Motor neuron (in vitro differentiated cells): ENCODE measurements at regions not wholly inside any gene's neighbourhood (a gene's known extent, or its start where the extent isn't known, plus 50 kb on each side); places are given as distances from the start of the nearest gene placed in this dataset.

Experiments used
- ATAC-seq, 8 experiments: fragments of 200-7000 bp; cut with Tn5 transposase; replicated peaks in 6 of 8; 2 replicates each; pipeline ENCODE4 v1.8.0; 2021; ENCODE audit warnings: mild to moderate bottlenecking in 8 of 8, moderate library complexity in 8 of 8
- H3K27ac ChIP-seq, 2 donors: fragments of 250-450 bp; sonication (Bioruptor Pico); 2 replicates each; pipeline ENCODE4 v1.9.0; 2021; ENCODE audit warnings: antibody characterized with exemption in 2 of 2, mild to moderate bottlenecking in 2 of 2, moderate library complexity in 1 of 2
- H3K4me1 ChIP-seq, 2 donors: fragments of 250-450 bp; sonication (Bioruptor Pico); replicated peaks in 1 of 2; 2 replicates each; pipeline ENCODE4 v1.6.1; 2021; ENCODE audit warnings: antibody characterized with exemption in 2 of 2, mild to moderate bottlenecking in 2 of 2, moderate library complexity in 1 of 2
- H3K4me3 ChIP-seq, 5 donors: fragments of 250-450 bp; sonication (Bioruptor Pico); 2 replicates each; pipeline ENCODE4 v1.9.0; 2021; ENCODE audit warnings: antibody characterized with exemption in 5 of 5, mild to moderate bottlenecking in 5 of 5, moderate library complexity in 4 of 5
- WGBS, 10 experiments: fragments of 450-650 bp; shearing (Covaris generic); methylation state at CpG; one replicate each; pipeline ENCODE4 v1.0.0; 2022; 5-methylcytosine and 5-hydroxymethylcytosine counted together
- in situ Hi-C, 9 experiments: fragments of 400-800 bp; cut with MboI; loops; one replicate each; pipeline ENCODE4 v1.15.0; 2021; ENCODE audit warnings: low sequenced_read_pairs in 9 of 9, low pct_unique_long_range_greater_than_20kb in 2 of 9; ENCODE audit not compliant: unreplicated experiment in 9 of 9

GRCh38 chr7:131095346-131095745 lies 232.3 kb upstream of the MKLN1 start:
- in situ Hi-C loops, result no loop called here
- no peak for ATAC-seq
- no peak overlapping the region for H3K27ac ChIP-seq
- H3K4me3 ChIP-seq, result no peak overlapping the region
- peaks cover 0 to 16% of the 10 kb centered on the region in 2 donors for H3K4me1 ChIP-seq
- 74 to 100% (median 93%) methylated on average over 2 to 7 of the region's 7 CpGs; no CpG with 5 or more reads in 1 of the 10 experiments for WGBS, 10 experiments

DNA sequence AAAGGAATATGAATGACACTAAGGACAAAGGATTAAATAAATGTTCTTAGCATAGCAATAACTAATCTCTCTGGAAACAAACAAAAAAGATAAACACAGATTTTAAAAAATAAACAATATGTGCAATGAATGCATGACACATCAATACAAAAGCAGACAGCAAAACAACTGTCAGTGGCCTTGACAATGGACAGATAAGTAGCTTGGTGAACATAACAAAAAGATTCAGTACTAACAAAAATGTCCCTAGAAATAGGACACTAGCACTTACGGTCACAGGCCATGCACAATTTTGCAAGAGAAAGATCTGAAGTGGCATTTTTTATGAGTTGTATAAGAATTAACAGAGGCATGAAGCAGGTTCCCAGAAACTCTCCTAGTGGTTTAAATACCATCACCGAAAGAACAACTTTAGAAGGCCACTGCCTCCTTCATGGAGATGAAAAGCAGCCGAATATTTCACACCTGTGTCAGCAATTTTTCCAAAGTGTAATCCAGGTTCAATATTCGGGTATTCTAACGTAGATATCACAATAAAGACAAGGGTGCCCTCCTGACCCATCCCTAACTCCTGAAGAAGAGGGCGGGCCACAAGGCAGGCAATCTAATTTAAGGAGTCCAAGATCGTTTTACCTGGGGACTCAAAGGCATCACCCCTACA lies 231.3 kb upstream of the MKLN1 start:
- no peak overlapping the region for H3K27ac ChIP-seq
- ATAC-seq, result no peak
- in situ Hi-C loops, result no loop called here
- no peak overlapping the region for H3K4me3 ChIP-seq
- WGBS, 10 experiments, result 65 to 100% (median 83%) methylated on average over 1 to 7 of the region's 7 CpGs; no CpG with 5 or more reads in 1 of the 10 experiments
- peaks cover 0 to 6% of the 10 kb centered on the region in 2 donors for H3K4me1 ChIP-seq

DNA sequence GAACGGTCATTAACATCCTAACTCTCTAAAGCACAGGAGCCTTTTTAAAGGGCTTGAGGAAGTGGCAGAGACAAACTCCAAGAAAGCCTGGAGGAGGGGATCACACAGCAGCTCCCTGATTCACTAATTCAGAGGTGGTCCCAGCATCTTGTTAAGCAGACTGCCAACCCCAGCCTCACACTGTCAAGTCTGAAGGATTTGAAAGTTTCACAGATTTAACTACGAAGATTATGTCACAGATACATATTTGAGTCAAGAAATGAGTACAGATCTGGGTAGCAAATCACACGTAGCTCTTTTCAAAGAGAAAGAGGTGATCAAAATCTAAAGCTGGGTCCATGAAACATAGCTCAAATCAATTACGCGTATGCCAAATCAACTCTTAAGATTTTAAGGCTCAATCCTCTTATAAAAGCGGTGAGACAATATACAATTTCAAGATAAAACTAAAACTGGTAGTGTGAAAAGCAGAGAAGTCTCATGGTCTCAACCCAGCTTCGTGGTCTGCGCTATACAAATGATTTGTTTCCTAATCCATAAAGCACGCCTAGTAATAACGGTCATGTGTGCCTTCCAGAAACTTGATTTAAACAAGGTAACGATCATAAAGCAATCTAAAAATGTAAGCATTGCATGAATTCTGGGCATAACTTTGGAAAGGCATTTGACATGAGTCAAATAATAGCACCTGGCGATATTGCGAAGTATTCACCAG lies 229.9 kb upstream of the MKLN1 start:
- peaks cover 0 to 6% of the 10 kb centered on the region in 2 donors for H3K4me1 ChIP-seq
- H3K27ac ChIP-seq, result no peak overlapping the region
- 78 to 94% (median 87%) methylated on average over 4 to 12 of the region's 13 CpGs for WGBS, 10 experiments
- peak in 1 of 8 experiments; percentile 1 for ATAC-seq
- H3K4me3 ChIP-seq, result no peak overlapping the region
- in situ Hi-C loops, result no loop called here

GRCh38 chr7:131098527-131098926 lies 229.1 kb upstream of the MKLN1 start:
- 80 to 100% (median 92%) methylated on average over 1 to 3 of the region's 3 CpGs; no CpG with 5 or more reads in 1 of the 10 experiments for WGBS, 10 experiments
- in situ Hi-C loops, result no loop called here
- H3K4me3 ChIP-seq, result no peak overlapping the region

GRCh38 chr7:131100357-131101054 lies 227.2 kb upstream of the MKLN1 start:
- ATAC-seq, result no peak
- 39 to 100% (median 91%) methylated on average over 1 to 9 of the region's 10 CpGs for WGBS, 10 experiments
- Histone ChIP-seq H3K4me3 (no peak overlapping the region), H3K4me1 (peaks cover 5 to 9% of the 10 kb centered on the region in 2 donors), H3K27ac (no peak overlapping the region)
- in situ Hi-C loops, result loop anchor here in 2 of 9 experiments (25.0 kb wide), 1 partner anchor 212 kb away; no protein-coding TSS in a partner anchor

More at GRCh38 chr7:131098527-131098926, 229.1 kb upstream of the MKLN1 start:
- Histone ChIP-seq H3K27ac (no peak overlapping the region), H3K4me1 (peaks cover 0 to 6% of the 10 kb centered on the region in 2 donors)
- ATAC-seq, result no peak

- WGBS, 10 experiments, result 19 to 100% (median 71%) methylated on average over 1 to 4 of the region's 4 CpGs; no CpG with 5 or more reads in 1 of the 10 experiments
- Histone ChIP-seq H3K4me3 (no peak overlapping the region), H3K27ac (no peak overlapping the region), H3K4me1 (peaks cover 9 to 10% of the 10 kb centered on the region in 2 donors)
- in situ Hi-C loops, result loop anchor here in 2 of 9 experiments (25.0 kb wide), 1 partner anchor 208 kb away; no protein-coding TSS in a partner anchor
- ATAC-seq, result no peak
Observed at GRCh38 chr7:131103997-131104396, 223.7 kb upstream of the MKLN1 start.

- H3K4me3 ChIP-seq, result peak overlapping the region in 3 of 5 donors; percentile 49 to 80 (median 60)
- no peak for ATAC-seq
- in situ Hi-C loops, result loop anchor here in 2 of 9 experiments (25.0 kb wide), 1 partner anchor 208 kb away; no protein-coding TSS in a partner anchor
- H3K4me1 ChIP-seq, result peaks cover 16 to 18% of the 10 kb centered on the region in 2 donors
- H3K27ac ChIP-seq, result no peak overlapping the region
- 17 to 83% (median 48%) methylated on average over 3 to 10 of the region's 12 CpGs; no CpG with 5 or more reads in 2 of the 10 experiments for WGBS, 10 experiments
Observed at GRCh38 chr7:131104596-131105293, 222.9 kb upstream of the MKLN1 start.

DNA sequence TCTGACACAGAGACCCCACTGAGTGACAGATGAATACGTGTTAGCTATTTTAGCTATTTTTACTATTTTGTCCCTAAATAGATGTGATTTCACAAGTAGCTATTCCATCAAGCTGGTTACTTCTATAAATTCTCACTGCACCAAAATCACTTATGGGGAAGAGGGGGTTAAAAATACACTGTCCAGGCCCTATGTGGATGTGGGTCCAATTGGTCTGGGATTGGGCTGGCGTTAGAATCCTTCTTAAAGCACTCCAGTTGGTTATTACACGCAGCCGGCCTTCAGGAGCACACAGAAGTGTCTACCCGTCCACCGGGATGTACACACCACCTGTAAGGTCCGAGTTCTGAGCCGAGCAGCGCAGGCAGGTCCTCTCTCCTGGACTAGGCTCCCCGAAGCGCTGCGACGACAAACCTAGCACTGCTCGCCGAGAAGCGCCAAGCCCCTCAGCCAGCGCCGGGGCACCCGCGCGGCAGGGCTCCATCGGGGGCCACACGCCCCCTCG lies 222.3 kb upstream of the MKLN1 start:
- WGBS, 10 experiments, result 0 to 57% (median 28%) methylated on average over 1 to 4 of the region's 24 CpGs; no CpG with 5 or more reads in 5 of the 10 experiments
- H3K27ac ChIP-seq, result peak overlapping the region in 1 of 2 donors; percentile 72
- in situ Hi-C loops, result loop anchor here in 2 of 9 experiments (25.0 kb wide), 1 partner anchor 207 kb away; no protein-coding TSS in a partner anchor
- peaks cover 19 to 20% of the 10 kb centered on the region in 2 donors for H3K4me1 ChIP-seq
- peak in 3 of 8 experiments; percentile 0 to 24 (median 4) for ATAC-seq
- H3K4me3 ChIP-seq, result peak overlapping the region; percentile 49 to 90 (median 60)

- in situ Hi-C loops, result loop anchor here in 2 of 9 experiments (25.0 kb wide), 1 partner anchor 206 kb away; no protein-coding TSS in a partner anchor
- Histone ChIP-seq H3K27ac (peak overlapping the region in 1 of 2 donors; percentile 72), H3K4me3 (peak overlapping the region; percentile 49 to 90 (median 60)), H3K4me1 (peaks cover 26% of the 10 kb centered on the region in 2 donors)
- WGBS, 10 experiments, result 0% methylated on average over 1 to 11 of the region's 110 CpGs; no CpG with 5 or more reads in 6 of the 10 experiments
- peak; percentile 11 to 80 (median 76) for ATAC-seq
Observed at GRCh38 chr7:131105799-131106680, 221.6 kb upstream of the MKLN1 start.

DNA sequence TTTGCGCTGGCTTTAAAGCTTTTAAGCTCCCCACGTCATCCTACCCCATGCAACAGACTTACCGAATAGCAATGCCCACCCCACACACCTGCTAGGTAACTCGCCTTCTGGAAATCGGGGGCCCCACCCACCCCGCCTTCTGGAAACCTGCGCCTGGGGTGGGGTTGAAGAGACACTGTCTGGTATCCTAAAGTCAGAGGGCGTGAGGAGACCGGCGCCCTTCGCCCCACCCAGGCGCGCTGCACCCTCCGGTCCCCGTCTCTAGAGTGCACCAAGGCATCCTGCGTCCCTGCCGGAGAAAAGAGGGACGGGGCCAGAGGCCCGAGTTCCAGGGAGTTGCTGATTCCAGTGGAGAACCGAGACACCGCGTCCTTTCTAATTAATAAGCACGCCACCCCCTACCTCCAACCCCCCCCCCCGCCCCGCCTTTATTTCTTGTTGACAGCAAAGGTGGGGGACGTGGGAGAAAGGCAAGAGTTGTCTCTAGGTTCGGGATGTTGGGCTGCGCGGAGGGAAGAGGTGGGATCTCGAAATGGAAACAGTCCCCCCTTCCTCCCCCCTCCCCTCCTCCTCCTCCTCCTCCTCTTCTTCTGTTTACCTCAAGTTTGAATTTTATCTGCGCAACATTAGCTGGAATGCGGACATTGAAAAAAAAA lies 220.9 kb upstream of the MKLN1 start:
- Histone ChIP-seq H3K4me3 (peak overlapping the region; percentile 49 to 90 (median 60)), H3K27ac (peak overlapping the region in 1 of 2 donors; percentile 72), H3K4me1 (peaks cover 28% of the 10 kb centered on the region in 2 donors)
- peak; percentile 0 to 19 (median 14) for ATAC-seq
- 0 to 2% (median 0%) methylated on average over 1 to 7 of the region's 32 CpGs; no CpG with 5 or more reads in 6 of the 10 experiments for WGBS, 10 experiments
- in situ Hi-C loops, result loop anchor here in 2 of 9 experiments (25.0 kb wide), 1 partner anchor 205 kb away; no protein-coding TSS in a partner anchor
